GM12878 (cell line): ENCODE measurements at regions not wholly inside any gene's neighbourhood (a gene's known extent, or its start where the extent isn't known, plus 50 kb on each side); places are given as distances from the start of the nearest gene placed in this dataset.

Source experiments
- ATAC-seq: fragments of 200-7000 bp; cut with Tn5 transposase; 3 replicates; pipeline ENCODE4 v1.9.1; 2020; ENCODE audit warnings: mild to moderate bottlenecking, moderate library complexity
- BruUV-seq: library from RNA; stranded (reverse); fragments of 400-500 nt; replicated peaks from 2 replicates; lab custom pipeline; 2021; lab: Mats Ljungman, UMichigan
- CTCF ChIA-PET: fragments of 300-600 bp; sonication (Branson Sonifier 250); formaldehyde crosslinking; extraction: SDS; loops from one replicate; lab custom pipeline; 2021; ENCODE audit warnings: inconsistent platforms; lab: Yijun Ruan, JAX
- POLR2A ChIA-PET: fragments of 350-600 bp; formaldehyde crosslinking; extraction: SDS; loops from one replicate; lab custom pipeline; 2021; ENCODE audit warnings: inconsistent platforms; lab: Charles Lee
- RAD21 ChIA-PET: fragments of 300-600 bp; sonication (Branson Sonifier 250); formaldehyde crosslinking; loops from one replicate; lab custom pipeline; 2023; ENCODE audit warnings: antibody characterized with exemption; ENCODE audit not compliant: unreplicated experiment; lab: Charles Lee
- SMC1A ChIA-PET: fragments of 300-600 bp; sonication (Branson Sonifier 250); formaldehyde crosslinking; loops from one replicate; lab custom pipeline; 2023; ENCODE audit not compliant: unreplicated experiment, uncharacterized antibody; lab: Charles Lee
- DNase-seq: peaks from one replicate; pipeline ENCODE4 v3.0.0-alpha.2; 2011; ENCODE audit warnings: low read depth, low spot score
- FAIRE-seq: peaks from 3 replicates; lab custom pipeline; 2011; peaks lifted over from hg19 to GRCh38; lab: Jason Lieb, UNC
- H2AFZ ChIP-seq: 2 replicates; pipeline ENCODE4 v1.6.0; 2011; ENCODE audit warnings: low read depth, low read length, control low read depth; ENCODE audit not compliant: control insufficient read depth
- H3K27ac ChIP-seq: 2 replicates; pipeline ENCODE4 v1.5.1; 2011; ENCODE audit warnings: control low read depth; ENCODE audit not compliant: control insufficient read depth, insufficient read depth
- H3K27me3 ChIP-seq, 2 experiments: replicated peaks in 1 of 2; 2 replicates each; pipeline versions ENCODE4 v1.6.0 to v1.6.1; 2011; ENCODE audit warnings: low read length in 1 of 2; ENCODE audit not compliant: control insufficient read depth in 2 of 2, insufficient read depth in 2 of 2
- H3K36me3 ChIP-seq, 2 experiments: 2 replicates each; pipeline ENCODE4 v1.5.1; 2011; ENCODE audit warnings: low read length in 1 of 2; ENCODE audit not compliant: control insufficient read depth in 2 of 2, insufficient read depth in 2 of 2
- H3K4me1 ChIP-seq: 2 replicates; pipeline ENCODE4 v1.6.1; 2011; ENCODE audit warnings: mild to moderate bottlenecking, low read length, moderate library complexity, mixed read lengths; ENCODE audit not compliant: control insufficient read depth, insufficient read depth
- H3K4me2 ChIP-seq: 2 replicates; pipeline ENCODE4 v1.6.0; 2011; ENCODE audit warnings: control low read depth; ENCODE audit not compliant: control insufficient read depth, insufficient read depth
- H3K4me3 ChIP-seq: fragments of 200-600 bp; sonication (generic); 2 replicates; pipeline ENCODE4 v1.5.1; 2016
- H3K79me2 ChIP-seq: 2 replicates; pipeline ENCODE4 v1.6.0; 2011; ENCODE audit warnings: low read length; ENCODE audit not compliant: control insufficient read depth, insufficient read depth
- H3K9ac ChIP-seq: 2 replicates; pipeline ENCODE4 v1.8.0; 2011; ENCODE audit warnings: low read length, control low read depth, mixed read lengths; ENCODE audit not compliant: control insufficient read depth, insufficient read depth
- H3K9me3 ChIP-seq: replicated peaks from 3 replicates; pipeline ENCODE4 v1.5.1; 2011; ENCODE audit warnings: mild to moderate bottlenecking, low read length; ENCODE audit not compliant: control insufficient read depth, insufficient read depth
- H4K20me1 ChIP-seq: 2 replicates; pipeline ENCODE4 v1.6.0; 2011; ENCODE audit not compliant: control insufficient read depth, insufficient read depth
- BACH1 ChIP-seq: fragments of 450-650 bp; IDR thresholded peaks from 2 replicates; pipeline ENCODE4 v1.6.1; 2017; ENCODE audit warnings: mild to moderate bottlenecking, borderline replicate concordance
- DPF2 ChIP-seq: fragments of 450-650 bp; IDR thresholded peaks from 2 replicates; pipeline ENCODE4 v1.6.1; 2017; ENCODE audit warnings: mild to moderate bottlenecking
- EED ChIP-seq: sonication (generic); IDR thresholded peaks from 2 replicates; pipeline ENCODE4 v1.6.1; 2016; ENCODE audit warnings: antibody characterized with exemption, low read depth
- HDAC2 ChIP-seq: fragments of 200-600 bp; sonication (generic); IDR thresholded peaks from 2 replicates; pipeline ENCODE4 v1.6.1; 2017
- KAT2A ChIP-seq: conservative IDR thresholded peaks from 2 replicates; pipeline ENCODE4 v1.6.1; 2011; ENCODE audit warnings: low read depth, low read length; ENCODE audit not compliant: control insufficient read depth
- MYC ChIP-seq: IDR thresholded peaks from 2 replicates; pipeline ENCODE4 v1.6.1; 2011; ENCODE audit warnings: mild to moderate bottlenecking, low read length, moderate library complexity, inconsistent platforms; ENCODE audit not compliant: insufficient read depth, insufficient replicate concordance, insufficient read length, severe bottlenecking
- NFIC ChIP-seq: IDR thresholded peaks from 2 replicates; pipeline ENCODE4 v1.6.1; 2012; ENCODE audit warnings: low read depth, mild to moderate bottlenecking, inconsistent platforms, low read length, moderate library complexity
- NRF1 ChIP-seq: conservative IDR thresholded peaks from 2 replicates; pipeline ENCODE4 v1.6.1; 2011; ENCODE audit warnings: mild to moderate bottlenecking, low read depth, low read length, improper control_type of control experiment
- RB1 ChIP-seq: fragments of 450-650 bp; formaldehyde crosslinking; IDR thresholded peaks from 2 replicates; pipeline ENCODE4 v1.6.1; 2017; ENCODE audit warnings: mild to moderate bottlenecking, borderline replicate concordance
- RELA ChIP-seq: fragments of 450-650 bp; IDR thresholded peaks from 2 replicates; pipeline ENCODE4 v1.8.0; 2014; ENCODE audit warnings: borderline replicate concordance; ENCODE audit not compliant: partially characterized antibody
- RUNX3 ChIP-seq: IDR thresholded peaks from 2 replicates; pipeline ENCODE4 v1.6.1; 2012; ENCODE audit warnings: low read length, inconsistent platforms
- ZZZ3 ChIP-seq: IDR thresholded peaks from 2 replicates; pipeline ENCODE4 v1.6.1; 2011; ENCODE audit warnings: low read depth; ENCODE audit not compliant: control insufficient read depth, insufficient read length
- WGBS: methylation state at CpG from one replicate; pipeline ENCODE4 v1.1.6; 2016; ENCODE audit warnings: low lambda C conversion rate; ENCODE audit not compliant: insufficient replicate concordance, insufficient coverage; ENCODE audit errors: missing lambda C conversion rate; 5-methylcytosine and 5-hydroxymethylcytosine counted together
- in situ Hi-C: fragments of 300-500 bp; cut with MboI; formaldehyde crosslinking; loops from 9 replicates; pipeline ENCODE4 v1.14.3; 2018; ENCODE audit warnings: mixed read lengths
- intact Hi-C: fragments of 100-400 bp; cut with micrococcal nuclease; formaldehyde crosslinking; loops from one replicate; pipeline ENCODE4 v1.14.2; 2022; ENCODE audit not compliant: unreplicated experiment
- TF ChIP-seq, protein P1 (sequence below): IDR thresholded peaks from 2 replicates; pipeline ENCODE4 v1.6.1; 2012; ENCODE audit warnings: low read length, inconsistent platforms
- TF ChIP-seq, protein P2 (sequence below): fragments of 450-650 bp; IDR thresholded peaks from 2 replicates; pipeline ENCODE4 v1.6.1; 2017; ENCODE audit warnings: mild to moderate bottlenecking
- TF ChIP-seq, protein P3 (sequence below): fragments of 150-350 bp; IDR thresholded peaks from 2 replicates; pipeline ENCODE4 v1.6.1; 2016; ENCODE audit warnings: low read depth, low read length
- TF ChIP-seq, protein P4 (sequence below): IDR thresholded peaks from 2 replicates; pipeline ENCODE4 v1.6.1; 2012; ENCODE audit warnings: low read depth, low read length, improper control_type of control experiment
- TF ChIP-seq, protein P5 (sequence below): IDR thresholded peaks from 2 replicates; pipeline ENCODE4 v1.6.1; 2012; ENCODE audit warnings: low read depth, low read length, improper control_type of control experiment

DNA sequence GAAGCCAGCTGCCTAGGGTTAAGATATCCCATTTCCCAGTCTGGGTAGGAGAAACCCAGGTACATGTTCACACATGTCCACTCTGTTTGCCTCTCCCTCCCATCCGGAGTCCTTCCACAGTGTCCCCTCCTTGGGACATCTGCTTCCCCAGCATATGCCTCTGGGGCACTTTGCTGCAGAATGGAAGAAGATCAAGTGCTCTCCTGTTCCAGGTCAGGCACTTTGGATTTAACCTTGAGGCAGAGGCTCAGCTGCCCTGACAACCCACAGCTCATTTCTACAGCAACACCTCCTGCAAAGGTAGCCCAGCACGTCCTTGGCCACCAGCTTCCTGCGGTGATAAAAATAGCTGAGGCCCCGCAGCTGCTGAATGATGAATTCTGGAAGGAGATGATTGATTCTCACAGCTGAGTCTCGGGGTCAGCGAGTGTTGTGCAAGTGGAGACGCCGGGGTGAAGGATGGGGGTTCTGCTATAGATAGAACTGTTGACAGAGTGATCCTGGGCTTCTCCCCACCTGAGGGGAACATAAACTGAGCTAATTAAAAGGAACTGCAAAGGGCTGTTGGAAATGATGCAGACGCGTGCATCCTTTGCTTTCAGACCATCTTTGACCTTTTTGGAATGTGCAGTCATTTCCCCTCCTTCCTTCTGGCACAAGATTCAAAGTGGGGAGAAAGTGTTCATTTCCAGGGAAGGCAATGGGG, 145.0 kb downstream of the SLC38A6 start:
- 49% methylated on average over 10 of the region's 10 CpGs for WGBS
- Histone ChIP-seq H4K20me1 (no peaks in the 10 kb centered on the region), H2AFZ (no peak overlapping the region), H3K4me1 (peaks cover 6% of the 10 kb centered on the region), H3K27ac (no peak overlapping the region), H3K27me3 (no peaks in the 10 kb centered on the region), H3K9ac (no peak overlapping the region), H3K79me2 (no peaks in the 10 kb centered on the region), H3K4me2 (no peak overlapping the region), H3K4me3 (no peak overlapping the region), H3K36me3 (no peaks in the 10 kb centered on the region), H3K9me3 (no peaks in the 10 kb centered on the region; the same call in 2 of the 3 replicates)
- SMC1A ChIA-PET = no interaction called here
- BruUV-seq = no TSS peak
- POLR2A ChIA-PET = no interaction called here
- DNase-seq = no peak
- intact Hi-C loops (no loop called here), in situ Hi-C loops (no loop called here)
- CTCF ChIA-PET = interaction anchor here (0.6 kb wide), 1 partner anchor 231 kb away, joined by 3 read pairs; no protein-coding TSS in a partner anchor
- RAD21 ChIA-PET = no interaction called here
- FAIRE-seq = no peak
- ATAC-seq = no peak
- no peak for TF ChIP-seq RB1
- TF ChIP-seq NFIC = no peak
- TF ChIP-seq HDAC2 = no peak
- no peak for TF ChIP-seq ZZZ3
- no peak for TF ChIP-seq RUNX3
- no peak for TF ChIP-seq KAT2A
- TF ChIP-seq, protein P1, sequence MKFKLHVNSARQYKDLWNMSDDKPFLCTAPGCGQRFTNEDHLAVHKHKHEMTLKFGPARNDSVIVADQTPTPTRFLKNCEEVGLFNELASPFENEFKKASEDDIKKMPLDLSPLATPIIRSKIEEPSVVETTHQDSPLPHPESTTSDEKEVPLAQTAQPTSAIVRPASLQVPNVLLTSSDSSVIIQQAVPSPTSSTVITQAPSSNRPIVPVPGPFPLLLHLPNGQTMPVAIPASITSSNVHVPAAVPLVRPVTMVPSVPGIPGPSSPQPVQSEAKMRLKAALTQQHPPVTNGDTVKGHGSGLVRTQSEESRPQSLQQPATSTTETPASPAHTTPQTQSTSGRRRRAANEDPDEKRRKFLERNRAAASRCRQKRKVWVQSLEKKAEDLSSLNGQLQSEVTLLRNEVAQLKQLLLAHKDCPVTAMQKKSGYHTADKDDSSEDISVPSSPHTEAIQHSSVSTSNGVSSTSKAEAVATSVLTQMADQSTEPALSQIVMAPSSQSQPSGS = no peak
- TF ChIP-seq BACH1 = no peak
- TF ChIP-seq NRF1 = no peak
- TF ChIP-seq, protein P2, sequence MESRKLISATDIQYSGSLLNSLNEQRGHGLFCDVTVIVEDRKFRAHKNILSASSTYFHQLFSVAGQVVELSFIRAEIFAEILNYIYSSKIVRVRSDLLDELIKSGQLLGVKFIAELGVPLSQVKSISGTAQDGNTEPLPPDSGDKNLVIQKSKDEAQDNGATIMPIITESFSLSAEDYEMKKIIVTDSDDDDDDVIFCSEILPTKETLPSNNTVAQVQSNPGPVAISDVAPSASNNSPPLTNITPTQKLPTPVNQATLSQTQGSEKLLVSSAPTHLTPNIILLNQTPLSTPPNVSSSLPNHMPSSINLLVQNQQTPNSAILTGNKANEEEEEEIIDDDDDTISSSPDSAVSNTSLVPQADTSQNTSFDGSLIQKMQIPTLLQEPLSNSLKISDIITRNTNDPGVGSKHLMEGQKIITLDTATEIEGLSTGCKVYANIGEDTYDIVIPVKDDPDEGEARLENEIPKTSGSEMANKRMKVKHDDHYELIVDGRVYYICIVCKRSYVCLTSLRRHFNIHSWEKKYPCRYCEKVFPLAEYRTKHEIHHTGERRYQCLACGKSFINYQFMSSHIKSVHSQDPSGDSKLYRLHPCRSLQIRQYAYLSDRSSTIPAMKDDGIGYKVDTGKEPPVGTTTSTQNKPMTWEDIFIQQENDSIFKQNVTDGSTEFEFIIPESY = no peak
- TF ChIP-seq DPF2 = no peak
- TF ChIP-seq, protein P3, sequence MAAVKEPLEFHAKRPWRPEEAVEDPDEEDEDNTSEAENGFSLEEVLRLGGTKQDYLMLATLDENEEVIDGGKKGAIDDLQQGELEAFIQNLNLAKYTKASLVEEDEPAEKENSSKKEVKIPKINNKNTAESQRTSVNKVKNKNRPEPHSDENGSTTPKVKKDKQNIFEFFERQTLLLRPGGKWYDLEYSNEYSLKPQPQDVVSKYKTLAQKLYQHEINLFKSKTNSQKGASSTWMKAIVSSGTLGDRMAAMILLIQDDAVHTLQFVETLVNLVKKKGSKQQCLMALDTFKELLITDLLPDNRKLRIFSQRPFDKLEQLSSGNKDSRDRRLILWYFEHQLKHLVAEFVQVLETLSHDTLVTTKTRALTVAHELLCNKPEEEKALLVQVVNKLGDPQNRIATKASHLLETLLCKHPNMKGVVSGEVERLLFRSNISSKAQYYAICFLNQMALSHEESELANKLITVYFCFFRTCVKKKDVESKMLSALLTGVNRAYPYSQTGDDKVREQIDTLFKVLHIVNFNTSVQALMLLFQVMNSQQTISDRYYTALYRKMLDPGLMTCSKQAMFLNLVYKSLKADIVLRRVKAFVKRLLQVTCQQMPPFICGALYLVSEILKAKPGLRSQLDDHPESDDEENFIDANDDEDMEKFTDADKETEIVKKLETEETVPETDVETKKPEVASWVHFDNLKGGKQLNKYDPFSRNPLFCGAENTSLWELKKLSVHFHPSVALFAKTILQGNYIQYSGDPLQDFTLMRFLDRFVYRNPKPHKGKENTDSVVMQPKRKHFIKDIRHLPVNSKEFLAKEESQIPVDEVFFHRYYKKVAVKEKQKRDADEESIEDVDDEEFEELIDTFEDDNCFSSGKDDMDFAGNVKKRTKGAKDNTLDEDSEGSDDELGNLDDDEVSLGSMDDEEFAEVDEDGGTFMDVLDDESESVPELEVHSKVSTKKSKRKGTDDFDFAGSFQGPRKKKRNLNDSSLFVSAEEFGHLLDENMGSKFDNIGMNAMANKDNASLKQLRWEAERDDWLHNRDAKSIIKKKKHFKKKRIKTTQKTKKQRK = no peak
- TF ChIP-seq, protein P4, sequence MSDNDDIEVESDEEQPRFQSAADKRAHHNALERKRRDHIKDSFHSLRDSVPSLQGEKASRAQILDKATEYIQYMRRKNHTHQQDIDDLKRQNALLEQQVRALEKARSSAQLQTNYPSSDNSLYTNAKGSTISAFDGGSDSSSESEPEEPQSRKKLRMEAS = no peak
- TF ChIP-seq, protein P5, sequence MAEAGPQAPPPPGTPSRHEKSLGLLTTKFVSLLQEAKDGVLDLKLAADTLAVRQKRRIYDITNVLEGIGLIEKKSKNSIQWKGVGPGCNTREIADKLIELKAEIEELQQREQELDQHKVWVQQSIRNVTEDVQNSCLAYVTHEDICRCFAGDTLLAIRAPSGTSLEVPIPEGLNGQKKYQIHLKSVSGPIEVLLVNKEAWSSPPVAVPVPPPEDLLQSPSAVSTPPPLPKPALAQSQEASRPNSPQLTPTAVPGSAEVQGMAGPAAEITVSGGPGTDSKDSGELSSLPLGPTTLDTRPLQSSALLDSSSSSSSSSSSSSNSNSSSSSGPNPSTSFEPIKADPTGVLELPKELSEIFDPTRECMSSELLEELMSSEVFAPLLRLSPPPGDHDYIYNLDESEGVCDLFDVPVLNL = no peak
- no peak for TF ChIP-seq MYC
- no peak for TF ChIP-seq RELA
- TF ChIP-seq EED = no peak
